ENCODE measurements at regions not wholly inside any gene's neighbourhood (a gene's known extent, or its start where the extent isn't known, plus 50 kb on each side); places are given as distances from the start of the nearest gene placed in this dataset.
"Not testable (repeated sequence)": the region's sequence is repeated elsewhere in the genome, so short reads cannot be mapped to it uniquely, and the experiment has no call there.

DNA sequence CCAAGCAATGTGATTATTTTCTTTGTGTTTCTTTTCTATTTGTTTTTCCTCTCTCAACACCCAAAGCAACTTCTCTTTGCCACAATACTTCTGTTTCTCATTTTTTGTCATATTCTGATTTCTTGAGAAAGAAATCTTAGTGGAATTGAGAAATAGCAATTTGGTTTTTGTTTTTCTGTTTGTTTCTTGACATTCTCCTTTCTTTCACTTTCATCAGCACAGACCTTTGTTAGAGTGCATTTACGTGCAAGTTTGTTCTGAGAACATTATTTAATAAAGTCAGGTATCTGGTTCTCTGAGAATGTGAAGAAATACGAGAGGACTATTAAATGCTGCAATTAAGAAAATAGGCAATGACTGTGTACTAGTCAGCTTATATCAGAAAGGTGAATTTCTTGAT is 608.1 kb upstream of the AADAT start:
- no peak overlapping the region for H3K4me2 ChIP-seq (ENCODE audit: insufficient read depth, low read length)
- H2AFZ ChIP-seq (ENCODE audit: low read length) = no peak overlapping the region
- H4K20me1 ChIP-seq (ENCODE audit: insufficient read depth, low read length) = no peaks in the 10 kb centered on the region
- H3K79me2 ChIP-seq (ENCODE audit: insufficient read depth, low read length) = no peaks in the 10 kb centered on the region
- no peak overlapping the region for H3K4me3 ChIP-seq (ENCODE audit: insufficient read depth, low read length)
- TF ChIP-seq CTCF (IDR thresholded peaks at IDR 0.05; ENCODE audit: extremely low read depth, low read depth, low read length) = no peak
- no peak overlapping the region for H3K27ac ChIP-seq (ENCODE audit: low read depth, low read length)
- no peaks in the 10 kb centered on the region for H3K36me3 ChIP-seq (ENCODE audit: insufficient read depth, low read length)
- H3K4me1 ChIP-seq (ENCODE audit: insufficient read depth, low read length) = no peaks in the 10 kb centered on the region
- H3K27me3 ChIP-seq (ENCODE audit: insufficient read depth, low read length) = no peaks in the 10 kb centered on the region
- no peak for DNase-seq (ENCODE audit: insufficient read length, low spot score, missing footprints)
- H3K9me3 ChIP-seq (ENCODE audit: low read depth, low read length) = no peaks in the 10 kb centered on the region

- Histone ChIP-seq H3K27me3 (ENCODE audit: insufficient read depth, low read length) (no peaks in the 10 kb centered on the region), H3K4me3 (ENCODE audit: insufficient read depth, low read length) (no peak overlapping the region), H3K4me1 (ENCODE audit: insufficient read depth, low read length) (no peaks in the 10 kb centered on the region), H2AFZ (ENCODE audit: low read length) (no peak overlapping the region), H3K9me3 (ENCODE audit: low read depth, low read length) (no peaks in the 10 kb centered on the region), H4K20me1 (ENCODE audit: insufficient read depth, low read length) (no peaks in the 10 kb centered on the region), H3K79me2 (ENCODE audit: insufficient read depth, low read length) (no peaks in the 10 kb centered on the region), H3K36me3 (ENCODE audit: insufficient read depth, low read length) (no peaks in the 10 kb centered on the region), H3K4me2 (ENCODE audit: insufficient read depth, low read length) (no peak overlapping the region), H3K27ac (ENCODE audit: low read depth, low read length) (no peak overlapping the region)
- no peak for TF ChIP-seq CTCF (IDR thresholded peaks at IDR 0.05; ENCODE audit: extremely low read depth, low read depth, low read length)
- DNase-seq (ENCODE audit: insufficient read length, low spot score, missing footprints) = no peak
Observed at GRCh38 chr4:170697045-170697444, 607.3 kb upstream of the AADAT start.

- Histone ChIP-seq H4K20me1 (ENCODE audit: insufficient read depth, low read length) (no peaks in the 10 kb centered on the region), H3K4me3 (ENCODE audit: insufficient read depth, low read length) (no peak overlapping the region), H3K27ac (ENCODE audit: low read depth, low read length) (no peak overlapping the region), H3K4me1 (ENCODE audit: insufficient read depth, low read length) (no peaks in the 10 kb centered on the region), H3K36me3 (ENCODE audit: insufficient read depth, low read length) (no peaks in the 10 kb centered on the region), H3K79me2 (ENCODE audit: insufficient read depth, low read length) (no peaks in the 10 kb centered on the region), H3K4me2 (ENCODE audit: insufficient read depth, low read length) (no peak overlapping the region), H3K27me3 (ENCODE audit: insufficient read depth, low read length) (no peaks in the 10 kb centered on the region), H2AFZ (ENCODE audit: low read length) (no peak overlapping the region), H3K9me3 (ENCODE audit: low read depth, low read length) (no peaks in the 10 kb centered on the region)
- TF ChIP-seq CTCF (IDR thresholded peaks at IDR 0.05; ENCODE audit: extremely low read depth, low read depth, low read length) = no peak
- no peak for DNase-seq (ENCODE audit: insufficient read length, low spot score, missing footprints)
Observed at GRCh38 chr4:170691168-170691567, 601.4 kb upstream of the AADAT start.

DNA sequence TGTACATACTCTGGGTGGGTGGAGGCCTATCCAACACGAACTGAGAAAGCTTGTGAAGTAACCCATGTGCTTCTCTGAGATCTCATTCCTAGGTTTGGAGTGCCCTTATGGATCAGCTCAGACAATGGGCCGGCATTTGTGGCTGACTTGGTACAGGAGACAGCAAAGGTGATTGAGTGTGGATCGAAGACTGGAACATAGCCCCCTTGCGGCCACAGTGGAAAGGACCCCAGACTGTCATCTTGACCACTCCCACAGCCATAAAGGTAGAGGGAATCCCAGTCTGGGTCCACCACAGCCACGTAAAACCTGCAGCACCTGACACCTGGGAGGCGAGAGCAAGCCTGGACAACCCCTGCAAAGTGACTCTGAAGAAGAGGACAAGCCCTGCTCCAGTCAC is 598.0 kb upstream of the AADAT start:
- Histone ChIP-seq H2AFZ (ENCODE audit: low read length) (no peak overlapping the region), H3K4me2 (ENCODE audit: insufficient read depth, low read length) (no peak overlapping the region), H3K36me3 (ENCODE audit: insufficient read depth, low read length) (no peaks in the 10 kb centered on the region), H3K4me1 (ENCODE audit: insufficient read depth, low read length) (no peaks in the 10 kb centered on the region), H3K79me2 (ENCODE audit: insufficient read depth, low read length) (no peaks in the 10 kb centered on the region), H3K27me3 (ENCODE audit: insufficient read depth, low read length) (no peaks in the 10 kb centered on the region), H3K4me3 (ENCODE audit: insufficient read depth, low read length) (no peak overlapping the region), H3K27ac (ENCODE audit: low read depth, low read length) (no peak overlapping the region), H4K20me1 (ENCODE audit: insufficient read depth, low read length) (no peaks in the 10 kb centered on the region), H3K9me3 (ENCODE audit: low read depth, low read length) (no peaks in the 10 kb centered on the region)
- TF ChIP-seq CTCF (IDR thresholded peaks at IDR 0.05; ENCODE audit: extremely low read depth, low read depth, low read length) = no peak
- no peak for DNase-seq (ENCODE audit: insufficient read length, low spot score, missing footprints)

- not testable (repeated sequence) for H2AFZ ChIP-seq (ENCODE audit: low read length); H3K27me3 ChIP-seq (ENCODE audit: insufficient read depth, low read length); H3K4me3 ChIP-seq (ENCODE audit: insufficient read depth, low read length); H3K79me2 ChIP-seq (ENCODE audit: insufficient read depth, low read length); H3K36me3 ChIP-seq (ENCODE audit: insufficient read depth, low read length); H3K27ac ChIP-seq (ENCODE audit: low read depth, low read length); H3K4me1 ChIP-seq (ENCODE audit: insufficient read depth, low read length); H3K4me2 ChIP-seq (ENCODE audit: insufficient read depth, low read length); H3K9me3 ChIP-seq (ENCODE audit: low read depth, low read length); DNase-seq (ENCODE audit: insufficient read length, low spot score, missing footprints); H4K20me1 ChIP-seq (ENCODE audit: insufficient read depth, low read length)
Observed at GRCh38 chr4:170685701-170686100, 595.9 kb upstream of the AADAT start.

Data from osteoblast (primary cell).